NCI-H1436 treated with DMSO at 0.1 percent for 48 hours (cell line): ENCODE measurements at regions not wholly inside any gene's neighbourhood (a gene's known extent, or its start where the extent isn't known, plus 50 kb on each side); places are given as distances from the start of the nearest gene placed in this dataset.

Experiments
- DNase-seq: peaks from one replicate; lab custom pipeline; 2025; lab: John Stamatoyannopoulos, UW

GRCh38 chr13:21966014-21966413 is 295.1 kb downstream of the FGF9 start:
- no peak for DNase-seq

DNA sequence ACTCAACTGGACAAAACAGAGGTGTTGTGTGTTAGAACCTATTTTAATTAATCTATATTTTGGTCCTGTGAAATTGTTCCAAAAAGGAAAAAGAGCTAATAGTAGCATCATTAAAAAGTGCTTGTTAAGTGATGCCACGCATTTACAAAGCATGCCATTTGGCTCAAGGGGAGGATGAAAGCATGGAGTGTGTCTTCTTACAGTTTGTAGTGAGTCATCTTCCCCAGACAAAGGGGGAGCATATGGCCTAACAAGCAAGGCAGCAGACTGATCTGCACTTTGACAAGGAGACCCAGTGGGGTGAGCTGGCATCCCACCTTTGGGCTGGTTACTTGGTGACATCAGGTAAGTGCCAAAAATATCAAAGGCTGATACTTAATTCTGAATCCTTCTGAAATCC is 297.0 kb downstream of the FGF9 start:
- DNase-seq = no peak

DNA sequence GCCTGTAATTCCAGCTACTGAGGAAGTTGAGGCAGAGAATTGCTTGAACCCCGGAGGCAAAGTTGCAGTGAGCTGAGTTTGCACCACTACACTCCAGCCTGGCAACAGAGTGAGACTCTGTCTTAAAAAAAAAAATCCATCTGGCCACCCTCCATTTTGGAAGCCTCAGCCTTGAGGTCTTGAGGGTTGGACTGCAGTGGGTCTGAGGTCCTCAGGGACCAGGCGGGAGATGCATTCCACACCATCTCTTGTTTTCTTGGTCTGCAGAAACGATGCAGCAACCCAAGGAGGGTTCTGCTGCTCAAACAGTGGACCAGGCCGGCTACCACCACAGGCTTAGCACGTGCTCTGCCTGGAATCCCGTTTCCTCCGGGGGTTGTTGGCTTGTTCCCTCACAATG is 299.3 kb downstream of the FGF9 start:
- DNase-seq = no peak

DNA sequence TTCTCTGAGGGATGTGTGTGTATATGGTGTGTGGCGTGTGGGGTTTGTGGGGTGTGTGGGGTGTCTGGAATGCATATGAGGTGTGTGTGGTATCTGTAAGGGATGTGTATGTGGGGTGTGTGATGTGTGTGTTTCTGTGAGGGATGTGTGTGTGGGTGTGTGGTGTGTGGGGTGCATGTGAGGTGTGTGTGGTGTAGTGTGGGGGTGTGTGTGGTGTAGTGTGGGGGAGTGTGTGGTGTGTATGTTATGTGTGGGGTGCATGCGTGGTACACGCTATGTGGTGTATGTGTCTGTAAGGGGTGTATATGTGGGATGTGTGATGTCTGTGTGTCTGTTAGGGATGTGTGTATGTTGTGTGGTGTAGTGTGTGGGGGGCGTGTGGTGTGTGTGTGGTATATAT is 300.0 kb downstream of the FGF9 start:
- no peak for DNase-seq

DNA sequence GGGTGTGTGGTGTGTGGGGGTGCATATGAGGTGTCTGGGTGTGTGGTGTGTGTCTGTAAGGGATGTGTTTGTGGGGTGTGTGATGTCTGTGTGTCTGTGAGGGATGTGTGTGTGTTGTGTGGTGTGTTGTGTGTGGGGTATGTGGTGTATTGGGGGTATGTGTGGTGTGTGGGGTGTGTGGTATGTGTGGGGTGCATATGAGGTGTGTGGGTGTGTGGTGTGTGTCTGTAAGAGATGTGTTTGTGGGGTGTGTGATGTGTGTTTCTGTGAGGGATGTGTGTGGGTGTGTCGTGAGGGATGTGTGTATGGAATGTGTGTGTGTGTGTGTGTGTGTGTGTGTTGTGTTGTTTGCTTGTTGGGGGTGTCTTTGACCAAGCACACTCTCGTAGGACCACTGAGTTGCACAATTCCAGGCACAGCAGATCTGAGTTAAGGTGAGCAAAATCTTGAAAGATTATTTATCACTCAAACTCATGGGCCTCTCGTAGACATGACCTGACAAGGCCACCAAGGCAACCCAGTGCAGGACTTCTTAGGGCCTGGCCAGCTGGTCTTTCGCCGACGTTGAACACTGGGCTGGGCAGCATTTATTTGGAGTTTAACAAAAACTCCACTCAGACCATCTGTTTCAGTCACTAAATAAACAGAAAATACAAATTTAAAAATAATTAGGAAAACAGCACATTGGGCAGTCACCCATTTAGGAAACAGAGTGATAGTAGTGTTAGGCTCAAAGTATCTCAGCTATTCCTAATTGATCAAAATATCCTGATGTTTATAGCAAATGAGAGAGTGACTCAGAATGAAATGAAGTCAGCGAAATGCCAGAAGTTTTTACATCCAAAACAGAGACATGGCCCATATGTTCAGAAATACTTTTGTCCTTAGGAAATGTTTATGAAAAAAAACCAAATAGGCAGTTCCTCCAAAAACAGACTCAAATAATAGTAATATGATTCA is 301.1 kb downstream of the FGF9 start:
- no peak for DNase-seq

- DNase-seq = no peak
Observed at GRCh38 chr13:21973437-21974125, 302.7 kb downstream of the FGF9 start.

GRCh38 chr13:21974741-21975140 is 303.9 kb downstream of the FGF9 start:
- DNase-seq = no peak

DNA sequence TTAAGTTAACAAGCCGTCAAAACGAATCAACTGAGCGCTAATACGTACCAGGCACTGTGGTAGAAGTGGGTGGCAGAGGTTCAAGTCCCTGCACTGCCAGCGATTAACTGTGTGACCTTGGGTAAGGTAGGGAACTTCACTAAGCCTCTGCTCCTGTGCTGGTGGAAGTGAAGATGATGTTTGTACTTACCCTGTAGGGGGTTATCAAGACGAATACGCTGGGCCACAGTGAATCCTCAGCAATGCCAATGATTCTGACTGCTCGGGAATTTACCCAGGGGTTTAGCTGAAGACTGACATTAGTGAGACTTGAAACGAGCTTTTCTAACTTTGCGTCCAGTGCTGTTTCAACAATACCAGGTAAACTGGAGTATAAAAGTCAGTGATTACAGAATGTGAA is 305.3 kb downstream of the FGF9 start:
- DNase-seq = no peak

DNA sequence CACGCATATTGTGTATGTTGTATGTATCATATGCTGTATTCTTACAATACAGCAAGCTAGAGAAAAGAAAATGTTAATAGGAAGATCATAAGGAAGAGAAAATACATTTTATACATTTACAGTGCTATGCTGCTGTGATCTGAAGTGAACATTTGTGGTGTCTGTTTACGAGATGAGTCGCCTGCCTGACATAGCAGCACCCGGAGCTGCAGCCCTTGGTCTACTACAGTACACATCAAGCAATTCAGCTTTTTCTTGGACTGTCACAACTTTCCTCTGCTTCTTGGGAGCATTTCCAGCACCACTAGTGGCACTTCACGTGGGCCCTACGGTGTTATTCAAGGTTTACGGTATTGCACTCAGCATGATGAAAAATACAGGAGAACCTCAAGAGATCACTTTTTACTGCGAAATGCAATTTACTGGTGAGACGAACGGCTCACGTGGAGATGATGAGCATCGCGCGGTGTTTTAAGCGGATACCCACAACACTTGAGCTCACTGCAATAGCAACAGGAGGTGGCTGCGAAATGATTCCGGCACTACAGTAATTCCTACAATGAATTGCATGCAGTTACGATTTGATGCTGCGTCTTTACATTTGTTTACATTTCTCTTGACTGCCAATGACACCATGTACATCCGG is 308.4 kb downstream of the FGF9 start:
- DNase-seq = no peak

DNA sequence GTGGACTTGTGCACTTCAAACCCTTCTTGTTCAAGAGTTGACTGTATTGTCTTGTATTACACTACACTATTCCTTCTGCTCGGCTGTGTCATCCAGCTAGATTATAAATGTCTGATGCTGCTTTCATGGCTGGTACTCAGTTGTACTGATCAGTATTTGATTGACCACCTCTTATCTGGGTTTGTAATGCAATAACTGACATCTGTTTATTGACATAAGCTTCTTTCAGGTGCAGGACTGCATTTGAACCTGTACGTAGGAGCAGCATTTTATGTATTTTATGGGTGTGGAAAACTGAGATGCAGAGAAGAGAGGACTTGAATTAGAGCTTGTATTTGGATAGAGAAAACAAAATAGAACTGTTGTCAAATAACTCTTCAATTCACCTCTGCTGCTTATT is 309.2 kb downstream of the FGF9 start:
- no peak for DNase-seq

GRCh38 chr13:21984156-21984555 is 313.3 kb downstream of the FGF9 start:
- no peak for DNase-seq

GRCh38 chr13:21986602-21987001 is 315.7 kb downstream of the FGF9 start:
- no peak for DNase-seq

GRCh38 chr13:21987793-21988192 is 316.9 kb downstream of the FGF9 start:
- no peak for DNase-seq

GRCh38 chr13:21988624-21989023 is 317.8 kb downstream of the FGF9 start:
- DNase-seq = no peak

GRCh38 chr13:21996049-21996448 is 325.2 kb downstream of the FGF9 start:
- no peak for DNase-seq

- DNase-seq = no peak
Observed at GRCh38 chr13:21997726-21998125, 326.9 kb downstream of the FGF9 start.

DNA sequence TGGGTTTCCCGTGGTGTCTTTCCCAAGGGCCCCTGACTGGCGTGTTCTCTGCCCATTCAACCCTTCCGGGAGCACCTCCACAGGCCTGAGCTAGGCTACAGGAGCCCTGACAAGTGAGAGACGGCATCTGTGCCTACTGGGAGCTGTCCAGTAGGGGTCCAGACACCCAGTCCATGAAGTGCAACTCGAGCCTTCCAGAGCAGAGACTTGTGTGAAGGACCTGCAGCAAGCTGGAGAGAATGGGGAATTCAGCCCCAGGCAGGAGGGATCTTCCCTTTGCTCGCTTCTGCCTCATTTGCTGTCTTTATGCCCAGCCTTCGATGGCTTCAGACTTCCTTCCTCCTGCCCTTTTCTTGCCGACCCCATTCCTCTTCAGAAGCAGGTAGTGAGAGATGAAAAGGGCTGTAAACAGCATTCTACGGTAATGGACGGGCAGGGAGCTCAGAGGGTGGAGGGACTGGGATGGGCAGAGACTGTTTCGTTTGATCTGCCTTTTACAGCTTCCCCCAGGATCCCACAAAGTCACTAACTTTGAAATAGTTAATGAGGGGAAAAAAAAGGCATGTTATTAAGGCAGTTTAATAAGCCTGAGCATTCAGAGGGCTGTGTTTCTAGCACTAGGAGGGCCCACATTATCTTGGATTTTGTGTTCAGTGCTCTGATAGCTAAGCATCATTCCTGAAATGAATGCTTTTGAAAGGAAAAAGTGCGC is 327.6 kb downstream of the FGF9 start:
- DNase-seq = no peak

- DNase-seq = no peak
Observed at GRCh38 chr13:21999666-22000065, 328.8 kb downstream of the FGF9 start.

GRCh38 chr13:22000191-22000590 is 329.3 kb downstream of the FGF9 start:
- no peak for DNase-seq

- no peak for DNase-seq
Observed at GRCh38 chr13:22001336-22001735, 330.5 kb downstream of the FGF9 start.

- no peak for DNase-seq
Observed at GRCh38 chr13:22002893-22003292, 332.0 kb downstream of the FGF9 start.

DNA sequence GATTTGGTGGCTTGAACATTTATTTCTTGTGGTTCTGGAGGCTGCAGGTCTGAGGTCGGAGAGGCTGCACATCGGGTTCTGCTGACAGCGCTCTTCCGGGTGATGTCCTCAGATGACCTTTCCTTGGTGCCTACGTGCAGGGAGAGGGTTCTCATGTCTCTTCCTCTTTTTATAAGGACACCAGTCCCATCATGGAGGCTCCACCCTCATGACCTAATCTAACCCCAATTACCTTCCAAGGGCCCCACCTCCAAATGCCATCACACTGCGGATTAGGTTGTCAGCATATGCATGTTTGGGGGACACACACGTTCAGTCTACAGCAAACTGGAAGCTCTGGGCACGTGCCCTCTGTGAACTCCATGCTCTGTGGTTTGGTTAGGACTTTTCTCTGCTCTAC is 338.6 kb downstream of the FGF9 start:
- no peak for DNase-seq
